PFSK-1 (cell line): ENCODE measurements at regions not wholly inside any gene's neighbourhood (a gene's known extent, or its start where the extent isn't known, plus 50 kb on each side); places are given as distances from the start of the nearest gene placed in this dataset.

Experiments used
- FOXP2 ChIP-seq: optimal IDR thresholded peaks from 2 replicates; pipeline ENCODE3; 2011; ENCODE audit warnings: borderline replicate concordance, control low read depth, inconsistent platforms; ENCODE audit not compliant: insufficient read depth; ENCODE audit errors: extremely low read length, extremely low read depth
- POLR2AphosphoS5 ChIP-seq: IDR thresholded peaks from 2 replicates; pipeline ENCODE4 v1.6.1; 2012; ENCODE audit warnings: low read depth, mild to moderate bottlenecking, control low read depth, low read length, moderate library complexity
- SIN3A ChIP-seq: IDR thresholded peaks from 2 replicates; pipeline ENCODE4 v1.6.1; 2012; ENCODE audit warnings: mild to moderate bottlenecking, low read length, moderate library complexity, borderline replicate concordance; ENCODE audit not compliant: insufficient read depth
- TAF1 ChIP-seq: IDR thresholded peaks from 2 replicates; pipeline ENCODE4 v1.6.1; 2012; ENCODE audit warnings: low read length, control low read depth, borderline replicate concordance; ENCODE audit not compliant: insufficient read depth
- TF ChIP-seq, protein P1 (sequence below), 2 experiments: IDR thresholded peaks; 2 replicates each; pipeline versions ENCODE4 v1.6.1 to v1.8.0; 2011 to 2012; ENCODE audit warnings: low read depth in 2 of 2, low read length in 2 of 2, control low read depth in 1 of 2, inconsistent platforms in 1 of 2, mild to moderate bottlenecking in 1 of 2, moderate library complexity in 1 of 2; ENCODE audit not compliant: insufficient read depth in 1 of 2

DNA sequence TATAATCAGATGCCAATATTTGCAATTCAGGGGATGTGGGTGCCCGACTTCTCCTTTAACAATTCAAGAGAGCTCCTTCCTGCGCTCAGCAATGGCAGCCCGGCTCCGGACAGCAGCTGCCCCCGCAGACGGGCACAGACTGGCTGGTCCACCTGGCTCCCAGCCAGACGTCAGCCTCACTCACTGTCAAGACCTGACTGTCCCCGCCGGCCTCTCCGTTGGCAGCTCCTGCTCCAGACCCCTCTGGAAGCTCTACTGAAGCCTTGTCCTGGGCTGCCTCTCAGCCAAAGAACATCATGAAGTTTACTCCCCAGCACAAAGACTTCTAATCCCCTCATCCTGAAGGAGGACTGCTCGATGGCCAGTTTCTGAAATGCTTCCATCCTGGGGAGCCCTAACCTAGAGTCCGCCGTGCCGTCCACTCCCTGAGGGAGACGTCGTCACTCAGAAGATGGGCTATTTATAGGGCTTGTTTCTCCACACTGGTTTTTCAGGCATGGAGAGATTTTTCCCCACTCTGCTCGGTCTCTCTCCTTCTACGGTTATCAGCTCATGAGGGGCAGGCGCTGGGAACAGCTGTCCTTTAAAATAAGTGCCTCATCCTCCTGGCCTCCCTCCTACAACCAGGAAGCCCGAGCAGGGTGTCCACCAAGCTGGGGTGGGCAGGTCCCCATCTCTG is 126.2 kb downstream of the RFLNA start:
- TF ChIP-seq, protein P1, sequence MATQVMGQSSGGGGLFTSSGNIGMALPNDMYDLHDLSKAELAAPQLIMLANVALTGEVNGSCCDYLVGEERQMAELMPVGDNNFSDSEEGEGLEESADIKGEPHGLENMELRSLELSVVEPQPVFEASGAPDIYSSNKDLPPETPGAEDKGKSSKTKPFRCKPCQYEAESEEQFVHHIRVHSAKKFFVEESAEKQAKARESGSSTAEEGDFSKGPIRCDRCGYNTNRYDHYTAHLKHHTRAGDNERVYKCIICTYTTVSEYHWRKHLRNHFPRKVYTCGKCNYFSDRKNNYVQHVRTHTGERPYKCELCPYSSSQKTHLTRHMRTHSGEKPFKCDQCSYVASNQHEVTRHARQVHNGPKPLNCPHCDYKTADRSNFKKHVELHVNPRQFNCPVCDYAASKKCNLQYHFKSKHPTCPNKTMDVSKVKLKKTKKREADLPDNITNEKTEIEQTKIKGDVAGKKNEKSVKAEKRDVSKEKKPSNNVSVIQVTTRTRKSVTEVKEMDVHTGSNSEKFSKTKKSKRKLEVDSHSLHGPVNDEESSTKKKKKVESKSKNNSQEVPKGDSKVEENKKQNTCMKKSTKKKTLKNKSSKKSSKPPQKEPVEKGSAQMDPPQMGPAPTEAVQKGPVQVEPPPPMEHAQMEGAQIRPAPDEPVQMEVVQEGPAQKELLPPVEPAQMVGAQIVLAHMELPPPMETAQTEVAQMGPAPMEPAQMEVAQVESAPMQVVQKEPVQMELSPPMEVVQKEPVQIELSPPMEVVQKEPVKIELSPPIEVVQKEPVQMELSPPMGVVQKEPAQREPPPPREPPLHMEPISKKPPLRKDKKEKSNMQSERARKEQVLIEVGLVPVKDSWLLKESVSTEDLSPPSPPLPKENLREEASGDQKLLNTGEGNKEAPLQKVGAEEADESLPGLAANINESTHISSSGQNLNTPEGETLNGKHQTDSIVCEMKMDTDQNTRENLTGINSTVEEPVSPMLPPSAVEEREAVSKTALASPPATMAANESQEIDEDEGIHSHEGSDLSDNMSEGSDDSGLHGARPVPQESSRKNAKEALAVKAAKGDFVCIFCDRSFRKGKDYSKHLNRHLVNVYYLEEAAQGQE (IDR thresholded peaks at IDR 0.05; ENCODE audit: insufficient read depth in 1 of 2, low read depth in 2 of 2, low read length in 2 of 2), result no peak
- no peak for TF ChIP-seq SIN3A
- TF ChIP-seq TAF1, result no peak
- TF ChIP-seq FOXP2, result no peak
- no peak for TF ChIP-seq POLR2AphosphoS5

DNA sequence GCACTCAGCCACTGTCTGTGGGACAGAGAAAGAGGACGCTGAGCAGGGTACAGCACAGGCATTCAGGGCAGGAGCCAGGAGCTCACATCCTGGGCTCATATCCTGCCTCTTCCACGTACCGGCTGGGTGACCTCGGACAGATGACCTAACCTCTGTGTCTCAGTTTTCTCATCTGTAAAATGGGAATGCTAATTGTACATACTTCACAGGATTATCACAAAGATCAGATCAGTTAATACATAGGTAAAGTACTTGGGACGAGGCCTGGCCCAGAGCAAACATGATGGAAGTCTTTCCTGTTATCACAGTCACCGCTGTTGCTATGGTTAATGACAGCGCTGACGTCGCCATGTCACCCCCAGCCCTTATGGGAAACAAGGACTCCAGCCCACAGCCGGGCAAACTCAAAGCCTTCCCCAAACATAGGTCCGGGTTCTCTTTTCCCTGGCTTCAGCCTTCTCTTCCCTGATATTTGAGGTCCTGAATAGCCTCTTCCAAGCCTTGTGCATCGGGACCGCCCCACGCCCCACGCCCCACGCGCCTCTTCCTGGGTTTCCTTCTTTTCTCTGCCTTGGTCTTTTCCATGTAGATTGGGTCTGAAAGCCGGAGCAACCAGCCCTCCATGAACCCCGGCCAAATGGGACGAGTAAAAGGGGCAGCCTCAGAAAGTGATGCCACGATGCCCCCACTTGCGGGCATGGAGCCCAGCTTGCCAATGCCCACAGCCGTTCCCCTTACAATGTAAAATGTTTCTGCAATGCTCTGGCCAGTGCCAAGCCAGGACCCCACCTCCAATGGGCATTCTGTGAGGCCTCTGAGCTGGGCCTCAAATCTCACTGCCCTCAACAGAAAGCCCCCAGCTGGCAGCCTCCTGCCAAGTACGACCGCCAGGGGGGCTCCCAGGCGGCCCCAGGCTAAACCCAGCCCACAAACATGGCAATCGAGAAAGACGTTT is 125.4 kb downstream of the RFLNA start:
- TF ChIP-seq SIN3A (no peak), TAF1 (no peak), POLR2AphosphoS5 (no peak), FOXP2 (no peak)
- TF ChIP-seq, protein P1 (IDR thresholded peaks at IDR 0.05; ENCODE audit: insufficient read depth in 1 of 2, low read depth in 2 of 2, low read length in 2 of 2), result no peak

DNA sequence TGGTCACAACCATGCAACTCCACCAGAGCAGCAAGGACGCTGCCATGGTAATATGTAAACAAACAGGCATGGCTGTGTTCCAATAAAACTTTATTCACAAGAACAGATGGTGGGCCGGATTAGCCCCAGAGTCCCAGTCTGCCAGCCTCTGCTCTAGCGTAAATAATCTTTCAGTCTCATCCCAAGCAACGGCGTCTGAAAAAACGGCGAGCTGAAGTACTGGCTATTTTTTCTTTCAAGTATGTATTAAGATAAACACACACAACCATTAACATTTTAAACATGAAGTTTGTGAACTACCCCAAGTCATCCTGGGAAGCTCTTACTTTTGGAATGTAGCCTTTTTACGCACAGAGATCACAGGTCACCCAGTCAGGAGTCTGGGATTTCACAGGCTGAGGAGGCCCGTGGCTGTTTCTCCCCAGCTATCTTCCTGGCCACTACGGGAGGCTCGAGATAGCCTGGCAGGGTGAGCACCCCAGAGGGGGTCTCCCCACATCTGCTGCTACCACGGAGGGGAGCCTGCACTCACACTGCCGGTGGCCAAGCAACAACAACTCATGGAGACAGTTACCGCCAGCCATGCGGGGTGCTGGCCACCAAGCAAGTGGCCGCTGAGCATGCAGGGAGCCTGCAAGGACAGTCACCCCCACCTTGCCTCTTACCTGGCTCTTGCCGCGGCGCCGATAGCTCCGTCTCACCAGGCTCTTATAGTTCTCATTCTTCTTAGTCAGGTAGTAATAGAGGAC is 124.6 kb downstream of the RFLNA start:
- TF ChIP-seq SIN3A (no peak), TAF1 (no peak), FOXP2 (no peak), POLR2AphosphoS5 (no peak)
- TF ChIP-seq, protein P1 (IDR thresholded peaks at IDR 0.05; ENCODE audit: insufficient read depth in 1 of 2, low read depth in 2 of 2, low read length in 2 of 2), result no peak

DNA sequence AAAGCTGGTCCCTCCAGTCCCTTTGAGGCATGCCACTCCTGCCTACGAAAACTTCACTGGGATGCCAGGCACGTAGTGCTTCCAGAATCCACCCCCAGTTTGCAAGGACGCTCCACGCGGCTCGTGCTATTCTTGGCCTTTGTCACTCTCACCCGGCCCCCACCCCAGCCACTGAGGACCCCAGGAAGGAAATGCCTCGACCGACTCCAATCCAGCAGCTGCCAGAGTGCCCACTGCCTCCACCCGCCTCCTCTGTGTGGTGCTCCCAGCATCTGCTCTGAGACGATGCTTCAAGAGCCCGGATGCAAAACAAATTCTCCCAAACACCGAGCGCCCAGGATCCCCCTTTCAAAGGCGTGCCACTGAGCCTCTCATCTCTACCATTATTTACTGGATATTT is 123.9 kb downstream of the RFLNA start:
- TF ChIP-seq FOXP2, result no peak
- no peak for TF ChIP-seq TAF1
- no peak for TF ChIP-seq SIN3A
- no peak for TF ChIP-seq POLR2AphosphoS5
- TF ChIP-seq, protein P1 (IDR thresholded peaks at IDR 0.05; ENCODE audit: insufficient read depth in 1 of 2, low read depth in 2 of 2, low read length in 2 of 2), result no peak
